CD4-positive, alpha-beta T cell treated with Interleukin-6 at 100 ng/mL for 8 hours (primary cell): ENCODE measurements at regions not wholly inside any gene's neighbourhood (a gene's known extent, or its start where the extent isn't known, plus 50 kb on each side); places are given as distances from the start of the nearest gene placed in this dataset.
"Not testable (repeated sequence)": the region's sequence is repeated elsewhere in the genome, so short reads cannot be mapped to it uniquely, and the experiment has no call there.

ENCODE experiments used
- DNase-seq: peaks from one replicate; pipeline ENCODE4 v3.0.0-alpha.2; 2020; ENCODE audit warnings: mixed read lengths, low spot score

DNA sequence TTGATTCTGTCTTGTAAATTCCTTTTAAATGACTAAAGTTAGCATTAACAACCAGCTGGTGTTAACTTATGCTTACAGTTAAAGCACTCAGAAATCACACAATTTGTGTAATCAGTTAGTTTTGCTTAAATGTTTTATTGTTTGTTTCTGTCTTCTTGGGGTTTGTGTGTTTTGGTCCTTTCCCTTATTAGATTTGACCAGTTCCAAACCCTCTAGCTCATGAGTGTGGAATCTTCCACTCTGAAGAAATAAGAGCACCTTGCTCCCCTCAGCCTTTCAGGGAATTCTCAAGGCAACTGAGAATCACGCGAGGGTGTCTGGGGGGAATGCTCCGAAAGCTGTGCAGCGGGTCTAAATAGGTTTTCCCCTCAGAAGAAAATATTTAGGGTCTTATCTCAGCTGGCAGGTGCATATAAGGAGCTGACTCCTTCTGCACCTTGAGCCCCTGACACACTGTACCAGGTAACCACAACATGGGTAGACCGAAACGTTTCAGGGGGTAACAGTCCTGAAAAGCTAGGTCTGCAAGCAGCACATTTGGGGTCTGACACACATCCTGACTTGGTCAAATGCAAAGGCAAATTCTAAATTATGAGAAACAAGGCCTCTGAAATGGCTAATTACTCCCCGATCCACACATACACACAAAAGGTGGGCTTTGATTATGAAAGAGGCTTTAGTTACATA lies 188.1 kb upstream of the ETV3 start:
- DNase-seq, result no peak

DNA sequence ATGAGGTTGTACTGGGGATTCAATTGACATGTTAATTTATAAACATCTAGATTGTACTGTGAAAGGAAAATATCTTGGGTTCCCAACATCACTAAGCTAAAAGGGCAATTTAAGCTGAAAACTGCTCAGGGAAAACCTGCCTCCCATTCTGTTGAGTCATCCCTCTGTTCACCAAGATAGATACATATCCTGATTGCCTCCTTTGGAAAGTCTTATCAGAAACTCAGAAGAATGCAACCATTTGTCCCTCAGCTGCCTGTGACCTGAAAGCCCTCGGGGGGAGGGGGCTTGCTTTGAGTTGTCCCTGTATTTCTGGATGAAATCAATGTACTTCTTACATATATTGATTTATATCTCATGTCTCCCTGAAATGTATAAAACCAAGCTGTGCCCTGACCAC lies 187.0 kb upstream of the ETV3 start:
- DNase-seq, result no peak

DNA sequence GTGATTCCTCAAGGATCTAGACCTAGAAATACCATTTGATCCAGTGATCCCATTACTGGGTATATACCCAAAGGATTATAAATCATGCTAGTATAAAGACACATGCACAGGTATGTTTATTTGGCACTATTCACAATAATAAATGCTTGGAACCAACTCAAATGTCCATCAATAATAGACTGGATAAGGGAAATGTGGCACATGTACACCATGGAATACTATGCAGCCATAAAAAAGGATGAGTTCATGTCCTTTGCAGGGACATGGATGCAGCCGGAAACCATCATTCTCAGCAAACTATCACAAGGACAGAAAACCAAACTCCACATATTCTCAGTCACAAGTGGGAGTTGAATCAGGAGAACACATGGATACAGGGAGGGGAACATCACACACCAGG lies 183.8 kb upstream of the ETV3 start:
- not testable (repeated sequence) for DNase-seq

DNA sequence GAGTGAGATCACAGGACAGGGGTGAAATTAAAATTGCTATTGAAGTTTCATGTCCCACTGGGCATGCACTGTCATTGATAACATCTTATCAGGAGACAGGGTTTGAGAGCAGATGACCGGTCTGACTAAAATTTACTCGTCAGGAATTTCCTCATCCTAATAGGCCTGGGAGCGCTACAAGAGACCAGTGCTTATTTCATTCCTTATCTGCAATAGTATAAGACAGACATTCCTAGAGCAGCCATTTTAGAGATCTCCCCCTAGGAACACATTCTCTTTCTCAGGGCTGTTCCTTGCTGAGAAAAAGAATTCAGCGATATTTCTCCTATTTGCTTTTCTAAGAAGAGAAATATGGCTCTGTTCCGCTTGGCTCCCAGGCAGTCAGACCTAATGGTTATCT lies 181.4 kb upstream of the ETV3 start:
- no peak for DNase-seq

DNA sequence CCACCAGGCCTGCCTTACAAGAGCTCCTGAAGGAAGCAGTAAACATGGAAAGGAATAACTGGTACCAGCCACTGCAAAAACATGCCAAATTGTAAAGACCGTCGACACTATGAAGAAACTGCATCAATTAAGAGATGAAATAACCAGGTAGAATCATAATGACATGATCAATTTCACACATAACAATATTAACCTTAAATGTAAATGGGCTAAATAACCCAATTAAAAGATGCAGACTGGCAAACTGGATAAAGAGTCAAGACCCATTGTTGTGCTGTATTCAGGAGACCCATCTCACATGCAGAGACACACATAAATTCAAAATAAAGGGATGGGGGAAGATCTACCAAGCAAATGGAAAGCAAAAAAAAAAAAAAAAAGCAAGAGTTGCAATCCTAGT lies 179.0 kb upstream of the ETV3 start:
- DNase-seq, result not testable (repeated sequence)

DNA sequence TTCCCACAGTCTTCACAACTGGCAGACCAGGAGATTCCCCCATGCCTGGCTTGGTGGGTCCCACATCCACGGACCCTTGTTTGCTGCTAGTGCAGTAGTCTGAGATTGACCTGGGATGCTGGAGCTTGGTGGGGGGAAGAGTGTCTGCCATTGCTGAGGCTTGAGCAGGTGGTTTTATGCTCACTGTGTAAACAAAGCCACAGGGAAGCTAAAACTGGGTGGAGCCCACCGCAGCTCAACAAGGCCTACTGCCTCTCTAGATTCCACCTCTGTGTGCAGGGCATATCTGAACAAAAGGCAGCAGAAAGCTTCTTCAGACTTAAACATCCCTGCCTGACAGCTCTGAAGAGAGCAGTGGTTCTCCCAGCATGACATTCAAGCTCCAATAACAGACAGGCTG lies 177.3 kb upstream of the ETV3 start:
- DNase-seq, result no peak

DNA sequence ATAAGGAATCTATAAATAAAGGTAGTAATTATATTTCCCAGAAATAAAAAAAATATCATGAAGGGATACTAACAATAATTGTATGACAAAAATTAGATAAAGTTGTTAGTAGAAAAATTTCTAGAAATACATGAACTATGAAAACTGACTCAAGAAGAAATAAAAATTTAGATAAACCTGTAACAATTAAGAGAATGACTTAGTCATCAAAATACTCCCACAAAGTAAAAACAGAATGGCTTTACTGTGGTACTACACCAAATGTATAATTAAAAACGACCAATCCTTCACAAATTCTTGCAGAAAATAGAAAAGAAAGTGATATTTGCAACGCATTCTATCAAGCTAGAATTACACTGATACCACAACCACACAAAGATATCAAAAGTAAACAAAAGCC lies 176.2 kb upstream of the ETV3 start:
- DNase-seq, result no peak

DNA sequence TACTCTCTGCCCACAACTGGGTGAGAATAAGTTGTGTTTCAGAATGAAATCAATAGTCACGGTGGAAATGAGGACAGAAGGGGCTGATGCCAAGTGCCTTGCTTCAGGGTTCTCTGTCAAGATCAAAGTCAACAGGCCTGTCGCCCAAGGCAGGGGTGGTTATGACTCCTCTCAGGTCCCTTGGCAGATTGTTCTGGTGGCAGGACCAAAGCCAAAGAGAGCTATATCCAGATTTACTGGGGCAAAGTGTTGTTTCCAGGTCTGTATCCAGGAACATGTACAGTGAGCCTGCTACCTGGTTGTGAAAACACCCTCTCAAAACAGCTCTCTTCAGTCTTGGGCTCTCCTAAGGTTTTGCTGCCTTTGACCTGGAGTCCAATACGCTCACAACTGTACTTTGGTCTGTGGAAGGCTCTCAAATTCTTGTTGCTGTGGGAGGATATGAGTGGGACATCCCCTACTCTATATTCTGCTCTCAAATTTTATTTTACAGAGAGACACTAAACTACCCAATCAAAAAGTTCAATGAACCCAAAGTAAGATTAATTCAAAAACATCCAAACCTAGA lies 175.1 kb upstream of the ETV3 start:
- DNase-seq, result no peak

DNA sequence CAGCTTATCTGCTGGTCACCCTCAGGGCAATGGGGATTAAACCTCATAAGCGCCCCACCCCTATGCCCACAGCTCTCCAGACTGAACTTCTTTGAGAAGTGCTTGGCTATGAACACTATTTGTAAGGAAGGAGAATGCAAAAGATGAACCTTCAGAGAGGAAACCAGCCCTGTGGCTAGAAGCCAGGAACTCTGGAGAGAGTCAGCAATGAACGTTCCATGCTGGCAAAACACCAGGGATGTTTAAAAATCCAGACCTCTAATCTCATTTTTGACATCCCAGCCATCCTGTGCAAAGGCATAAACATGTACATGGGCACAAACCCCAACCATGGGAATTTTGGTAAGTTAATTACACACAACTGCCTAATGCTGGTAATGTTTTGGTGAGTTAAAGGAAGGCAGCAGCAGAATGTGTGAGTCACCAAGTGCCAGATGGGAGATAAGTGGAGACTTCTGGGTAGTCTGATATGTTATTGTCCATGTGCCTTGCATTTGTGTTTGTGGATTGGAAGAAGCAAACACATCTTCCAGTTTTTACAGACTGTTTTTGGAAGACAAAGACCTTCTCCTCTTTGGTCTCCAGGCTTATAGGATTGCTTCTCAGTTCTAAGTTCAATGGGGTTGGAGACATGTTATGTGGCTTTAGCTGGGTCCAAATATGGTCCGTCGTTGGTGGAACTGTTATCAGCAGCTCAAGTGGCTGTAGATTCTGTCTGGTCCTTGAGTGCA lies 174.1 kb upstream of the ETV3 start:
- DNase-seq, result no peak

DNA sequence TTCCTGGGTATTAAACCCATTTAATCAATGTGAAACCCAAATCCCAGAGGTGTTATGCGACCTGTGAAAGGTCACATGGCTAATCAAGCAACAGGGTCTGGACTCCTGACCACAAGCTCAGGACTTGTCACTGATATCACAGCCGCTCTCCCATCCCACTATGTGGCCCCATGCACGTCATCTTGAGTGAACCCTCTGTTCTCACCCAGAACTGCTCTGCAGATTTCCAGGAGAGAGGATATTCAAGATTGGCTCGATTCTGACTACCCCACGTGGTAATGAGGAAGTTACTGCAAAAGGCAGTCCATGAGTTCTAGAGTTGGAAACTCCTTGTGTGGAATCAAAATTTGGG lies 173.5 kb upstream of the ETV3 start:
- no peak for DNase-seq

DNA sequence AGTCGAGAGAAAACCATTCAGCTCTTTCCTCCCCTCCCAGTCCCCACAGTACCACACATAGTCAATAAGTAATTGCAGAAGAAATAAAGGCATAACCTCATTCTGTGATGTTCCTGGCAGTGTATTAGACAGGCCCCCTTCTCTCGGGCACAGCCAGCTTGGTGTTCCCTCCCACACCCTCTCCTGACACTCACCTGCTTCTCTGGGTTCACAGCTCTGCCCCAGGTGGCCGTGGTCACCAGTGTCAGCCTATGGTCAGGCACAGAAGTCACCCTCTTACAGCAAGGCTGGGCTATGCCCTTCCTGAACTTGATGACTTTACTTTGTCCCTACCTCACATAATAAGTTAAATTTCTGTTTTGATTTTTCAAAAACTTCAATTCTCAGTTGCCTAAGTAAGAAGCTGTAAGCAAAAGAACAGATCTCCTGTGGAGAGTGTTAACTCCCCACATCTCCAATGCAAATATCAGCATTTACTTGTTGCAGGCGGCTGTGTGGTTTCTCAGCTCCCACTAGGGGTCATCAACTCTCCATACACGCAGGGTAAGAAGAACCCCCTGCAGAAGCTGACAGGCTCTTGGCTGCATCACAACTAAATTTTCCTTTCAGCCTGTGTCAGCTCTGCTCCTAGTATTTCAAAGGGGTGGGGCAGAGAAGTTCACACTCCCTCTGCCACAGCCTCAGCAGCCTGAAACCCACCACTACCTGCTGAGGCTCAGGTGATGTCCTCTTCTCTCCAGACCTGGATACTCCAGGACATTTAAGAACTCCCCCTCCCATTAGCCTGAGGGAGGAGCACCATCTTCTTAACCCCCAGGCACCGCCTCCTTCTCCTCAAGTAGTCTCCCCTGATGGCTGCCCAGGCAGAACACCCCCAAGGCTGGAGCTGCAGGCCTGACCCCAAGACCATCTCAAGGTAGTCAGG lies 172.9 kb upstream of the ETV3 start:
- DNase-seq, result not testable (repeated sequence)

DNA sequence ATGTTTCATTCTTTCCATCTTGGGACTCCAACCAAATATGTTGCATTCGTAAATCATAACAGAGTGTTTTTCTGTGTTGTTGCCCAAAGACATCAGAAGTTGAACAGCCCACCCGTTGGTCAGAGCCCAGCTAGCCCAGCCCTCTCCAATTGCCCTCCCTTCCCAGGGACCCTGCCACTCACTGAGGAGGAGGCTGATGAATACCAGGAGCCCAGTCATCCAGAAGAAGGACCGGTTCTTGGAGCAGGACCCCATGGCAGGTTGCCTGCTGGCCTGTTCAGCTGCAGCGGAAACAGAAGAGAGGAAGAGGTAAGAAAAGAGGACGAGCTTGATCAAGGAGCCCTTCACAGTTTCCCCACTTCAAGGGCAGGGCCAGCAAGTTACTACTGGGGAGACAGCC lies 172.2 kb upstream of the ETV3 start:
- no peak for DNase-seq

DNA sequence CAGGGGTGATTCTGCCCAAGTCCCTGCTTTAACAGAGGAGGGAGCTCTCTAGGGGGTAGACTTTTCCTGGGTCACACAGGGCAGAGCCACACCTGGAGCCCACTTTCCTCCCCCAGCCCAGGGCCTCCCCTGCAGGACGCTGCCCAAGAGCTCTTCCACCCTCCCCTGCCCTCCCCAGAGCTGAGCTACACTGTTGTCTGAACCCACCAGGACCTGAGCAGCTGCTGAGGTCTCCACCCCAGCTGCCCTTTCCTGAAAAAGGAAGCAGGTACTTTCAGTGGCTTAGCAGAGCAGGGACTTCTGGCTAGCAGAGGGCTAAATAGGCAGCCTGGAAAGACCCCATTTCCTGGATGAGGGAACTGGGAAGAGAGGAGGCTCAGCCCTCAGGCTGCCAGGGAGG lies 169.3 kb upstream of the ETV3 start:
- no peak for DNase-seq

DNA sequence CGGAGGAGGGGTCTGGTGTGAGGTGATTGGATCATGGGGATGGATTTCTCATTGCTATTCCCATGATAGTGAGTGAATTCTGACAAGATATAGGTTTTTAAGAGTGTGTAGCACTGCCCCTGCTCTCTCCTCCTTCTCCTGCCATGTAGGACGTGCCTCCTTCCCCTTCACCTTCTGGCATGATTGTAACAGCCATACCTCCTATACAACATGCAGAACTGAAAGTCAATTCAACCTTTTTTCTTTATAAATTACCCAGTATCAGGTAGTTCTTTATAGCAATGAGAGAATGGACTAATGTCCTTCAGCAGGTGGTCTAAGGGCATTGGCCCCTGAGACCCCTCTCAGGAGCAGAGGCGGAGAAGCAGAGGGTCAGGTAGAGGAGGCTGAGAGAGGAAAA lies 168.7 kb upstream of the ETV3 start:
- no peak for DNase-seq

DNA sequence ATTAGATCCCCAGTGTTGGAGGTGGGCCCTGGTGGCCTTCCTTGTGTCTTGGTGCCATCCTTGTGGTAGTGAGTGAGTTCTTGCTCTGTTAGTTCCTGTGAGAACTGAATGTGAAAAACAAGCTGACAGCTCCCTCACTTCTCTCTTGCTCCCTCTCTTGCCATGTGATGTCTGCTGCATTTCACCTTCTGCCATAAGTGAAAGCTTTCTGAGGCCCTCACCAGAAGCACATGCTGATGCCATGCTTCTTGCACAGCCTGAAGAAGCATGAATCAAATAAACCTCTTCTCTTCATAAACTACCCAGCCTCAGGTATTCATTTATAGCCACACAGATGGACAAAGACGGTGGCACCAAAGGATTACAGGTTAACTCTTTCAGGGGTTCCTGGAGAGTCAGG lies 166.1 kb upstream of the ETV3 start:
- DNase-seq, result no peak

DNA sequence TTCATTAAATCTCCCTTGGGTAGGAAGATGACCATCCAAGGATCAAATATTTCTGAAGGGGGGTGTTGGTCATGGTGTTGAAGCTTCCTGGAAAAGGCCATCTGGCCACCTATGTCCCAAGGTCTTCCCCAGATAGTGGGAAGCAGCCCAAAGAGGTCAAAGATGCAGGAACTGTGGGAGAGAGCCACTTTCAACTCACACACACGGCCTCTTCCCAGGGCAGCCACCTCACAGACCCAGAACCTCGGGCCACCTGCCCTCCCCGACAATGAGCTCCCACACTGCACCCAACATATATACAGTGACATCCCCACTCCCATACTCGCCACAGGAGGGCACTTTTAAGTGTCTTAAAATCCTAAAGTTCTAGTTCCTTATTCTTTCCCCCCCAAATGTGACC lies 164.5 kb upstream of the ETV3 start:
- DNase-seq, result no peak

DNA sequence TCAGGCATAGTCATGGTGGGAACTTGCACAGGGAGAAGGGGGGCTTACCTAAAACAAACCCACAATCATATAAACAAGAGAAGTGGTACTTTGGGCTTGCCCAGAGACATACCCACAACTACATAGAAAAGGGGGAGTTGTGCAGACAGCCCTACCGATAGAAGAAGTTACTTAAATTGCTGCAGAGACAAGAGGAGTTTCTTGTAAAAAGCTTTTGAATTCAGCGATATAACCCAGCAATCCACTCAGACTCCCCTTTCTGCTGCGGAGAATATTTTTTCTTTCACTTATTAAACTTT lies 164.0 kb upstream of the ETV3 start:
- DNase-seq, result no peak

DNA sequence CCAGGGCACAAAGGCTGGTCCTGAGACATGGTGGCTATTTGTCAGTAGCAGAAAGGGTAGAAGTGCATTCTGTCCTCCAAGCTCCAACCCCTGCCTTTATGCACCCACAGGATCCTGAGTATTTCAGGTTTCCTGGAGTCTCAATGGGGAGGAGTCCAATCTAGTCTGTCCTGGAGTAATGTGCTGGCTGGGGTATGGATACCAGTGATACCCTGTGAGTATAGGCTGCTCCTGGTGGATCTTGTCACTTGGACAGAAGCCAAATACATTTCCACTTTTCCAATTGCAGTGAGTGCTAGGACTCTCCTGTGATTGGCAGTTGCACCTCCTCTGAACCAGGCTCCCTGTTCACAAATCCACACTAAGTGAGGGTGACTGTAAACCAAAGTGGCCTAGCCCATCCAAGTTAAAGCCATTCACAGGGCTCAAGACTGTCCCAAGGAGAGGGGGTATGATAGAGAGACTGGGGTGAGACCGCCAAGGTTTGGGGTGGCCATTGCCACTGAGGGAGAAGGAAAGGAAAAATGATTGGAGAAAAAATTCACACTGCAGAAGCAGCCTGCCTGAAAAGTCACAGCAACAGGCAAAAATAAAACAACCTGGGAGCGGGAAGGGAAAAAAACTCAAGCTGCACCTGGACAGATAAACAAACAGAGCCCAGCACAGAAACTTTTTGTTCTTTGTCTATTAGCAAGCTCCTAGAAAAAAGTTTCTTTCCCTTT lies 163.4 kb upstream of the ETV3 start:
- DNase-seq, result no peak

DNA sequence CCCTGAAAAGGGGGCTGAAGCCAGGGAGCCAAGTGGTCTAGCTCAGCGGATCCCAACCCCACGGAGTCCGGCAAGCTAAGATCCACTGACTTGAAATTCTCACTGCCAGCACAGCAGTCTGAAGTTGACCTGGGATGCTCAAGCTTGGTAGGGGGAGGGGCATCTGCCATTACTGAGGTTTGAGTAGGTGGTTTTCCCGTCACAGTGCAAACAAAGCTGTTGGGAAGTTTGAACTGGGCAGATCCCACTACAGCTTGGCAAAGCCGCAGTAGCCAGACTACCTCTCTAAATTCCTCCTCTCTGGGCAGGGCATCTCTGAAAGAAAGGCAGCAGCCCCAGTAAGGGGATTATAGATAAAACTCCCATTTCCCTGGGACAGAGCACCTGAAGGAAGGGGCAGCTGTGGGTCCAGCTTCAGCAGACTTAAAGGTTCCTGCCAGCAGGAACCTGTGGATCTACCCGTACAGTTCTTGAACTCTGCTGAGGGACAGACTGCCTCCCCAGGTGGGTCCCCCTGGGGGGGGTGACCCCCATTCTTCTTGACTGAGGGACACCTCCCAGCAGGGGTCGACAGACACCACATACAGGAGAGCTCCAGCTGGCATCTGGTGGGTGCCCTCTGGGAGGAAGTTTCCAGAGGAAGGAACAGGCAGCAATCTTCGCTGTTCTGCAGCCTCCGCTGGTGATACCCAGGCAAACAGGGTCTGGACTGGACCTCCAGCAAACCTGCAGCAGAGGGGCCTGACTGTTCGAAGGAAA lies 156.4 kb upstream of the ETV3 start:
- DNase-seq, result not testable (repeated sequence)

DNA sequence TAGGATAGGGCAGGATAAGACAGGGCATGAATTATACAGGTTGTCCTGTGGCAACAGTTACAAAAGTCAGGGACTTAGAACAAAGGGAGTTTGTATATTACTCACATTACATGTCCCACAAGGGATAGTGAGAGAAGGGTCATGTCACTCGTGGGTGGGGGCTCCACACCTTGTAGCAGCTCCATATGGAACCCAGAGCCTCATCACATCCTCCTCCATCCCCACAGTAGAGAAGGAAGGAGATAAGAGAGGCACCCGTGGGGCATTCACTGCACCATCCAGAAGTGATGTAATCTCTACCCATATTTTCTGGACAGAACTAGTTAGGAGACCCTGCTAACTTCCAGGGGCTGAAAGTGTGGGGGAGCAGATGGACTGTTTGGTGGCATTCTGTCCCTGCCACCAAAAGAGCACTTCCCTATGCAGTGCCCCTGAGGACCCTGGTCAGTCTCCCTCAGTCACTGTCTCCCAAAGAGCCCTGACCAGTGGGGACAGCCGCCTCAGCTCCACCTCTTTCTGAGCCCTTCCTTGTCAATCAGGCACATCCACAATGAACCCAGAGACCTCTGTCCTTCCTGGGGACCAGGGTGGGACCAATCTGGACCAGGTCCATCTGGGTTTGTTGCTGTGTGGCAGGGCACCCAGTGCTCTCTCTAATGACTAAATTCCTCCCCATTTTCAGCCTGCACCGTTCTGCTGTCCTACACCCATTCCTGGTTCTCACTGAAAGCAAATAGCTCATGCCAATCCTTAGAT lies 154.8 kb upstream of the ETV3 start:
- DNase-seq, result no peak

DNA sequence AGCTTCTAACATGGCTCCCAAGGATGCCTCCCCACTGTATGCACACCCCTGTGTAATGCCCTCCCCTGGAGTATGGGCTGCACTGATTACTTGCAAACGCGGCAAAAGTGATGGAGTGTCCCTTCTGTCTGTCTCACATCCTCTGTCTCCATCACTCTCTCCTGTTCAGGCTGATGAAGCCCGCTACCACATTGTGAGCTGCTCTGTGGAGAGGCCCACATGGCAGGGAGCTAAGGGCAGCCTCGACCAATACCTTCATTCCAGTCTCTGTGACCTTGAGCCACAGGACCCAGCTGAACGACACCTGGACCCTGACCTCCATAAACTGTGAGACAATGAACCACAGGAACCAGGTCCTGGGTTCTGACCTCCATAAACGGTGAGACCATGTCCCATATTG lies 154.1 kb upstream of the ETV3 start:
- DNase-seq, result no peak
